ENCODE measurements at regions not wholly inside any gene's neighbourhood (a gene's known extent, or its start where the extent isn't known, plus 50 kb on each side); places are given as distances from the start of the nearest gene placed in this dataset.

DNA sequence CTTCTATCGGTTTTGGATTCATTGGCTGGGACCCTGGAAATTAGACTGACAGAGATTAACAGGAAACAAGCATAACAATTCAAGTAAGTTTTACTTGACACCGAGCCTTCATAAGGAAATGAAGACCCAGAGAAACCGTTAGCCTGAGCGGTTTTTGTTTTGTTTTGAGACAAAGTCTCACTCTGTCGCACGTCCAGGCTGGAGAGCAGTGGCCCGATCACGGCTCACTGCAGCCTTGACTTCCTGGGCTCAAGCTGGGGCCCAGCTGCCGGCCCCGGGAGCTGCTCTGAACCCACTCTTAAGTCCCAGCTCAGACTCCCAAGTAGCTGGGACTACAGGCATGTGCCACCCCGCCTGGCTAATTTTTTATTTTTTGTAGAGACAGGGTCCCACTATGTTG, 321.3 kb downstream of the SEC14L1 start:
- TF ChIP-seq RBM22 (optimal IDR thresholded peaks at IDR 0.05; ENCODE audit: low read length), result peak; percentile 72
- no peak for TF ChIP-seq ZNF441 (CRISPR knock-in tag; IDR thresholded peaks at IDR 0.05; ENCODE audit: borderline replicate concordance)
- no peak for TF ChIP-seq PAXIP1 (CRISPR knock-in tag; conservative IDR thresholded peaks at IDR 0.05)
- TF ChIP-seq AGO1 (IDR thresholded peaks at IDR 0.05; ENCODE audit: low read depth, low read length, poor library complexity, severe bottlenecking), result peak; percentile 52
- WGBS (ENCODE audit: low lambda C conversion rate), result 94% methylated on average over 11 of the region's 11 CpGs
- H3K27me3 ChIP-seq (ENCODE audit: control insufficient read depth in 1 of 2, insufficient read depth in 2 of 2, low read length in 2 of 2), result no peaks in the 10 kb centered on the region
- POLR2A ChIA-PET, result interaction anchor here (0.9 kb wide), 1 partner anchor 8 kb away, joined by 3 read pairs; no protein-coding TSS in a partner anchor
- peaks cover 86% of the 10 kb centered on the region for H3K4me1 ChIP-seq (ENCODE audit: insufficient read depth, low read length)
- intact Hi-C loops (cut with micrococcal nuclease; ENCODE audit: unreplicated experiment), result no loop called here
- CTCF ChIA-PET (ENCODE audit: low intra/inter-chr PET ratio, low total read pairs), result interaction anchor here (1.0 kb wide), 1 partner anchor 32 kb away, joined by 3 read pairs; no protein-coding TSS in a partner anchor
- BruUV-seq (replicated peaks), result TSS peak; percentile 10
- ATAC-seq (no peak), DNase-seq (ENCODE audit: low spot score) (no peak), FAIRE-seq (no peak)
- peaks cover 83% of the 10 kb centered on the region for H4K20me1 ChIP-seq (ENCODE audit: insufficient read depth, low read length)
- H3K36me3 ChIP-seq (replicated peaks in 1 of 2; ENCODE audit: control insufficient read depth in 1 of 2, insufficient read depth in 2 of 2, low read length in 2 of 2), result peaks cover 17 to 39% of the 10 kb centered on the region in 2 experiments
- H3K79me2 ChIP-seq (ENCODE audit: insufficient read depth, low read length), result peaks cover 94% of the 10 kb centered on the region
- no peak overlapping the region for H3K4me2 ChIP-seq (ENCODE audit: low read depth, low read length)
- H3K9ac ChIP-seq (ENCODE audit: insufficient read depth, low read depth, low read length), result no peak overlapping the region
- in situ Hi-C loops (cut with HindIII; ENCODE audit: extremely low pct_ligation_motif_present, low pct_unique_long_range_greater_than_20kb), result no loop called here
- no peaks in the 10 kb centered on the region for H3K9me3 ChIP-seq (ENCODE audit: low read length)
- peak overlapping the region; percentile 45 for H3K27ac ChIP-seq (ENCODE audit: extremely low read length, insufficient read depth, low read length)
- no peak overlapping the region for H2AFZ ChIP-seq (ENCODE audit: low read length)
- H3K4me3 ChIP-seq (replicated peaks in 1 of 3; ENCODE audit: insufficient read depth in 1 of 3, low read depth in 2 of 3, low read length in 3 of 3), result no peak overlapping the region

Data from HepG2 (cell line).